ENCODE measurements at regions not wholly inside any gene's neighbourhood (a gene's known extent, or its start where the extent isn't known, plus 50 kb on each side); places are given as distances from the start of the nearest gene placed in this dataset.
"Not testable (repeated sequence)": the region's sequence is repeated elsewhere in the genome, so short reads cannot be mapped to it uniquely, and the experiment has no call there.

GRCh38 chr21:5236846-5237675, 5284.3 kb upstream of the TPTE start:
- H3K36me3 Mint-ChIP-seq (ENCODE audit: low read depth); POLR2A ChIA-PET; H3K4me1 Mint-ChIP-seq (ENCODE audit: low read depth); H3K27me3 Mint-ChIP-seq (ENCODE audit: low read depth); DNase-seq; ATAC-seq; H3K27ac Mint-ChIP-seq; CTCF ChIA-PET; H3K4me3 Mint-ChIP-seq: not testable (repeated sequence)
- peaks cover 66% of the 10 kb centered on the region for H3K9me3 Mint-ChIP-seq (ENCODE audit: insufficient read depth)

DNA sequence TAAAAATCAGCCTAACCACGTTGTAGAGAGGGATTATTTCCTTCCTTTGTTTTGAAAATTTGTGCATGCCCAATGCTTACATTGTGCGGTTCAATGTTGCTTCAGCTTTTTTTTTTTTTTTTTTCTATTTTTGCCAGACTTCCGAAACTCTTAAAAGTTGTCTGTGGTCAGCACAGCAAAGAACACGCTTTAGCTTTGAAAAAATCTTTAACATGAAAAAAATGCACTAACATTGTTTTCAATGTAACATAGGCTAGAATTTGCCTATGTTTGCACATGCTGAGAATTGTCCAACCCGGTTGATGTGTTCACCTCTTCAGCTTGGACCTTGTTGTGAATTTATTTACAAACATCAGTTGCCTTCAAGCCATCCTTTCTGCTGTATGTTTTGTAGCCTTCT, 5280.9 kb upstream of the TPTE start:
- H3K27ac Mint-ChIP-seq; H3K27me3 Mint-ChIP-seq (ENCODE audit: low read depth); POLR2A ChIA-PET; H3K36me3 Mint-ChIP-seq (ENCODE audit: low read depth); H3K4me3 Mint-ChIP-seq; DNase-seq; CTCF ChIA-PET; ATAC-seq; H3K4me1 Mint-ChIP-seq (ENCODE audit: low read depth): not testable (repeated sequence)
- H3K9me3 Mint-ChIP-seq (ENCODE audit: insufficient read depth): peaks cover 61% of the 10 kb centered on the region

DNA sequence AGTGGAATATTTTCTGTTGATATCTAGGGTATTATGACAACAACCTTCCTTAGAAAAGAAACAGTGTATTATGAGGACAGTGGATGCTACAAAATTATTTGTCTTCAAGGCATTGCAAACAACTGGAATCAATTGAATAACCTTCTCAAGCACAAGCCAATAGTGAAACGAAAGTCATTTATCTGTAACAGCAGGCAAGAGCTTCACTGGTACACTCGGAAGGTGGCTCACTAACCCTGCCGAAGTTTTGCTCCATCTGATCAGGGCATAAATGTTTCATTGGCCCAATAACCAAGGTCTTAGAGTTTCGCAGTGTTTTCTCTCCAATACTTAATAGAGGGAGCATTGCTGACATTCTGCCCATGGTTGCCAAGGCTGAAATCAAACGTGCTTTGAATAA, 5278.7 kb upstream of the TPTE start:
- CTCF ChIA-PET; POLR2A ChIA-PET; H3K27ac Mint-ChIP-seq; H3K36me3 Mint-ChIP-seq (ENCODE audit: low read depth); ATAC-seq; H3K4me3 Mint-ChIP-seq; H3K4me1 Mint-ChIP-seq (ENCODE audit: low read depth); DNase-seq; H3K27me3 Mint-ChIP-seq (ENCODE audit: low read depth): not testable (repeated sequence)
- H3K9me3 Mint-ChIP-seq (ENCODE audit: insufficient read depth): peaks cover 66% of the 10 kb centered on the region

GRCh38 chr21:5243257-5243656, 5278.1 kb upstream of the TPTE start:
- H3K36me3 Mint-ChIP-seq (ENCODE audit: low read depth); ATAC-seq; H3K4me3 Mint-ChIP-seq; H3K27ac Mint-ChIP-seq; H3K27me3 Mint-ChIP-seq (ENCODE audit: low read depth); POLR2A ChIA-PET; DNase-seq; CTCF ChIA-PET; H3K4me1 Mint-ChIP-seq (ENCODE audit: low read depth): not testable (repeated sequence)
- peaks cover 65% of the 10 kb centered on the region for H3K9me3 Mint-ChIP-seq (ENCODE audit: insufficient read depth)

GRCh38 chr21:5243715-5244375, 5277.5 kb upstream of the TPTE start:
- H3K4me3 Mint-ChIP-seq; POLR2A ChIA-PET; H3K27me3 Mint-ChIP-seq (ENCODE audit: low read depth); H3K27ac Mint-ChIP-seq; DNase-seq; CTCF ChIA-PET; H3K4me1 Mint-ChIP-seq (ENCODE audit: low read depth); ATAC-seq; H3K36me3 Mint-ChIP-seq (ENCODE audit: low read depth): not testable (repeated sequence)
- H3K9me3 Mint-ChIP-seq (ENCODE audit: insufficient read depth): peaks cover 62% of the 10 kb centered on the region

DNA sequence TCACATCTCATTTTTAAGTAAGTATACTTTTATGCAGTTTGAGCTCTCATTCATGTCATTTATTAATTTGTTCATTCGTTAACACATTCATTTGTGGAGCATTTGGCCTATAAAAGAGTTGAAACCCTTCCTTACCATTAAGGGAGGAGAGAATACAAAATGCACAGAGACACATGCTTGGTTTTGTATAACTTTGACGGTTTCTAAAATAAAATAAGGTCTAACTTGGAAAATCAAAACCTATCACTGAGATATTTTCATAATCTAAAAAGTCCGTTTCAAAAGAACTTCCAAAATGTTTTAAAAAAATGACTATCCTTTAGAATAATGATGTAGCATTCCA, 5277.0 kb upstream of the TPTE start:
- H3K27ac Mint-ChIP-seq; CTCF ChIA-PET; H3K4me1 Mint-ChIP-seq (ENCODE audit: low read depth); ATAC-seq; DNase-seq; H3K36me3 Mint-ChIP-seq (ENCODE audit: low read depth); H3K4me3 Mint-ChIP-seq; H3K27me3 Mint-ChIP-seq (ENCODE audit: low read depth); POLR2A ChIA-PET: not testable (repeated sequence)
- peaks cover 62% of the 10 kb centered on the region for H3K9me3 Mint-ChIP-seq (ENCODE audit: insufficient read depth)

GRCh38 chr21:5244954-5245353, 5276.4 kb upstream of the TPTE start:
- peaks cover 56% of the 10 kb centered on the region for H3K9me3 Mint-ChIP-seq (ENCODE audit: insufficient read depth)
- DNase-seq, POLR2A ChIA-PET: not testable (repeated sequence)

GRCh38 chr21:5246416-5246815, 5275.0 kb upstream of the TPTE start:
- ATAC-seq; POLR2A ChIA-PET; DNase-seq; H3K27ac Mint-ChIP-seq; CTCF ChIA-PET; H3K4me1 Mint-ChIP-seq (ENCODE audit: low read depth); H3K4me3 Mint-ChIP-seq; H3K36me3 Mint-ChIP-seq (ENCODE audit: low read depth); H3K27me3 Mint-ChIP-seq (ENCODE audit: low read depth): not testable (repeated sequence)
- H3K9me3 Mint-ChIP-seq (ENCODE audit: insufficient read depth): peaks cover 54% of the 10 kb centered on the region

More at GRCh38 chr21:5244954-5245353, 5276.4 kb upstream of the TPTE start:
- H3K36me3 Mint-ChIP-seq (ENCODE audit: low read depth); H3K4me3 Mint-ChIP-seq; CTCF ChIA-PET; H3K27ac Mint-ChIP-seq; H3K27me3 Mint-ChIP-seq (ENCODE audit: low read depth); H3K4me1 Mint-ChIP-seq (ENCODE audit: low read depth); ATAC-seq: not testable (repeated sequence)

GRCh38 chr21:5247399-5247798, 5274.0 kb upstream of the TPTE start:
- POLR2A ChIA-PET; H3K36me3 Mint-ChIP-seq (ENCODE audit: low read depth); H3K27ac Mint-ChIP-seq; ATAC-seq; CTCF ChIA-PET; DNase-seq; H3K4me1 Mint-ChIP-seq (ENCODE audit: low read depth); H3K27me3 Mint-ChIP-seq (ENCODE audit: low read depth); H3K4me3 Mint-ChIP-seq: not testable (repeated sequence)
- H3K9me3 Mint-ChIP-seq (ENCODE audit: insufficient read depth): peaks cover 48% of the 10 kb centered on the region

GRCh38 chr21:5250128-5250527, 5271.3 kb upstream of the TPTE start:
- POLR2A ChIA-PET; CTCF ChIA-PET; ATAC-seq; H3K27ac Mint-ChIP-seq; H3K4me3 Mint-ChIP-seq; H3K4me1 Mint-ChIP-seq (ENCODE audit: low read depth); H3K27me3 Mint-ChIP-seq (ENCODE audit: low read depth); H3K36me3 Mint-ChIP-seq (ENCODE audit: low read depth); DNase-seq: not testable (repeated sequence)
- peaks cover 29% of the 10 kb centered on the region for H3K9me3 Mint-ChIP-seq (ENCODE audit: insufficient read depth)

DNA sequence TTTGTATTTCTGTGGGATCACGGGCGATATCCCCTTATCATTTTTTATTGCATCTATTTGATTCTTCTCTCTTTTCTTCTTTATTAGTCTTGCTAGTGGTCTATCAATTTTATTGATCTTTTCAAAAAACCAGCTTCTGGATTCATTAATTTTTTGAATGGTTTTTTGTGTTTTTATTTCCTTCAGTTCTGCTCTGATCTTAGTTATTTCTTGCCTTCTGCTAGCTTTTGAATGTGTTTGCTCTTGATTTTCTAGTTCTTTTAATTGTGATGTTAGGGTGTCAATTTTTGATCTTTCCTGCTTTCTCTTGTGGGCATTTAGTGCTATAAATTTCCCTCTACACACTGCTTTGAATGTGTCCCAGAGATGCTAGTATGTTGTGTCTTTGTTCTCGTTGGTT, 5270.2 kb upstream of the TPTE start:
- H3K4me1 Mint-ChIP-seq (ENCODE audit: low read depth); H3K27ac Mint-ChIP-seq; H3K4me3 Mint-ChIP-seq; H3K27me3 Mint-ChIP-seq (ENCODE audit: low read depth); ATAC-seq; H3K36me3 Mint-ChIP-seq (ENCODE audit: low read depth); POLR2A ChIA-PET; DNase-seq; CTCF ChIA-PET: not testable (repeated sequence)
- H3K9me3 Mint-ChIP-seq (ENCODE audit: insufficient read depth): peaks cover 21% of the 10 kb centered on the region

DNA sequence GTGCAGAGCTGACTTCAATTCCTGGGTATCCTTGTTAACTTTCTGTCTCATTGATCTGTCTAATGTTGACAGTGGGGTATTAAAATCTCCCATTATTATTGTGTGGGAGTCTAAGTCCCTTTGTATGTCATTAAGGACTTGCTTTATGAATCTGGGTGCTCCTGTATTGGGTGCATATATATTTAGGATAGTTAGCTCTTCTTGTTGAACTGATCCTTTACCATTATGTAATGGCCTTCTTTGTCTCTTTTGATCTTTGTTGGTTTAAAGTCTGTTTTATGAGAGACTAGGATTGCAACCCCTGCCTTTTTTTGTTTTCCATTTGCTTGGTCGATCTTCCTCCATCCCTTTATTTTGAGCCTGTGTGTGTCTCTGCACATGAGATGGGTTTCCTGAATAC, 5269.5 kb upstream of the TPTE start:
- H3K36me3 Mint-ChIP-seq (ENCODE audit: low read depth); CTCF ChIA-PET; ATAC-seq: not testable (repeated sequence)

More for the DNA sequence above, 5269.5 kb upstream of the TPTE start:
- DNase-seq; H3K27ac Mint-ChIP-seq; H3K27me3 Mint-ChIP-seq (ENCODE audit: low read depth); POLR2A ChIA-PET; H3K4me3 Mint-ChIP-seq; H3K4me1 Mint-ChIP-seq (ENCODE audit: low read depth): not testable (repeated sequence)
- peaks cover 16% of the 10 kb centered on the region for H3K9me3 Mint-ChIP-seq (ENCODE audit: insufficient read depth)
